ENCODE measurements at regions not wholly inside any gene's neighbourhood (a gene's known extent, or its start where the extent isn't known, plus 50 kb on each side); places are given as distances from the start of the nearest gene placed in this dataset.

- DNase-seq (ENCODE audit: low read depth) = no peak
Observed at GRCh38 chr15:95874637-95875036, 455.9 kb upstream of the NR2F2 start.

GRCh38 chr15:95875121-95875643 lies 455.3 kb upstream of the NR2F2 start:
- DNase-seq (ENCODE audit: low read depth) = no peak

DNA sequence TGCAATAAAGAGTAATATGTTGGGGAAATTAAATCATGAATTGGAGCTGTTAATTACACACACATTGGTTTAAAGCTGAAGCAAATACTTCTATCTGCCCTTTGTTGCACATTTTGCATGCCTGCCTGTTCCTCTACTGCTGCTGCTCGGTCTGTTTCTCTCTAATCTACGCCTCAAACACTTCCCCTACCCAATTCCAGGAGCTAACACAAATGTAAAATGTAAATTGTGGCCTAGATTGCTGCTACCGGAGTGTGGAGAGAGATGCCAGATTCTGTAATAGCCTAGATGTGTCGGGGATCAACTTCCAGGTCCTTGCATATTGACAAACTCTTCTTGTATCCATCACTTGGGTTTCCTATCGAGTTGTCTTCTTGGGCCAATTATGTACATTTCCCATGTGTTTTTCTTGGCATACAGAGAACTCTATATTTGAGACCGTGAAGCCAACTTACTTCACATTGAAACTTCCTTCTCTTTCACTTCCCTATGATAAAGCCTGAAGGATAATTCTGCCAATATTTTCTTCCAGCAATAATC lies 450.4 kb upstream of the NR2F2 start:
- no peak for DNase-seq (ENCODE audit: low read depth)

DNA sequence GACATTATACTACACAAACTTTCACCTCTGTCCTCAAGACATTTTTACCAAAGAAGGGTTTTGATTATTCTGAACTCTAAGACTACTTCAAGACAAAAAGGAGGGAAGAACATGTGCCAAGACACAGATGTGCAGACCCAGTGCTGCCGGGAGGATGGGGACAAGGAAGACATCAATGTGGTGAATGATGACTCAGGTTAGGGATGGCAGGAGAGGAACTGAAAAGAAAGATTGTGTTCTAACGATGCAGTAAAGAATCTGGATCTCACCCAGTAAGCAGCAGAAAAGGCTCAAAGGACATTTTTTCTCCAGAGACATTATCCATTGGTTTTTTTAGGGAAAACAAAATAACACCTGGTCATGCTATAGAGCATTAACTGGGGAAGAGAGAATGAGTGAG lies 449.9 kb upstream of the NR2F2 start:
- DNase-seq (ENCODE audit: low read depth) = no peak

DNA sequence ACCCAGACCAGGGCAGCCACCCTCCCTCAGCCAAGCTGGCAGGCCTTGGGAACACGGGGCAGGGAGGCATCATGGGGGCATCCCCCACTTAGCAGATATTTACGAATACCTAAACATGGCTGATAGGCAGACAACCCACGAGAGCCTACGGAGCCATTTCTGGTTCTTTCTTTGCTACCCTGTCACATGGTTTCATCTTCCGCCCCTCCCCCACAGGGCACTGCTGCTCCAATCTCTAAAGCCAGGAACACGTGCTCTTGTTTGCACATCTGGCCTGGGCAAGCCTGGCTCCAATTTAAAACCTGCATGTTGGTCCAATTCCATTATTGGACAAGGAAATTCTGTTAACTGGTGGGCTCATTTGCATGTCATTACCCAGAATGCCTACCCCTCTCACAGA lies 447.4 kb upstream of the NR2F2 start:
- DNase-seq (ENCODE audit: low read depth) = no peak

- no peak for DNase-seq (ENCODE audit: low read depth)
Observed at GRCh38 chr15:95884276-95884675, 446.2 kb upstream of the NR2F2 start.

- DNase-seq (ENCODE audit: low read depth) = no peak
Observed at GRCh38 chr15:95887666-95888390, 442.7 kb upstream of the NR2F2 start.

GRCh38 chr15:95888762-95889161 lies 441.7 kb upstream of the NR2F2 start:
- DNase-seq (ENCODE audit: low read depth) = no peak

- DNase-seq (ENCODE audit: low read depth) = no peak
Observed at GRCh38 chr15:95894407-95894956, 436.0 kb upstream of the NR2F2 start.

DNA sequence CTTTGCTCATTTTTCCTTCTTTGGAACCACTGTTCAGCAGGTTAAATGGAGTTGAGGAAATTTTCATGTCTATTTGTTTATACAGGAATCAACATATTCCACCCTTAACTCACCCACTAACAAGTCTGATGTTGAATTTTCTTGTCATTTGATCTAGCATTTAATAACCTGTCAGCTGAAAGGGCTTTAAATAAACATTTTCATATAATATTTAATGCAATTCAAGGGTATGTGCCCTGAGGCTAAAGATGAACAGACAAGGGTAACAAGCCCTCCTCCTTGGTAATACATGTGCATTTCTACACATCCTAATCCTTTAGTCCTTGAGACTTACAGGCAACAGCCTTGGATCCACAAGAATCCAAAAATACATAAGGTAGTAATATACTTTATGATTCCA lies 435.0 kb upstream of the NR2F2 start:
- no peak for DNase-seq (ENCODE audit: low read depth)

GRCh38 chr15:95897651-95898050 lies 432.8 kb upstream of the NR2F2 start:
- no peak for DNase-seq (ENCODE audit: low read depth)

DNA sequence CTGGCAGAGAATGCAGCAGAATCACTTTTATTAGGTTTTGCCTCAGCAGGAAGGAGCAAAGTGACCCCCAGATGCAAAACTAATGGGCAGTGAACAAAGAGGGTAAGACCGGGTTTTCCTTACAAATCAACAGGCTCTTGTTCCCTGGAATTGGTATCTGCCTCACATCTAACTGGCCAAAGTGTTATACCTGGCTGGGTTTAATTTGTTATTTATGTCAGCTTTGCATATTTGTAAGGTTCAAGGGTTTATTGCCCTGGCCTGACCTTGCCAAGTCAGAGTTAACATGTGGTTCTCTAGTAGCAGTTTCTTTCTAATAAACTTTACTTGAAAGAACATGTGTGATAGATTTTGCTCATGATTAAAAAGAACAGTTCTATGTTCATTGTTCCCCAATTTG lies 431.7 kb upstream of the NR2F2 start:
- no peak for DNase-seq (ENCODE audit: low read depth)

GRCh38 chr15:95901271-95901670 lies 429.2 kb upstream of the NR2F2 start:
- DNase-seq (ENCODE audit: low read depth) = no peak

- DNase-seq (ENCODE audit: low read depth) = no peak
Observed at GRCh38 chr15:95902606-95903005, 427.9 kb upstream of the NR2F2 start.

DNA sequence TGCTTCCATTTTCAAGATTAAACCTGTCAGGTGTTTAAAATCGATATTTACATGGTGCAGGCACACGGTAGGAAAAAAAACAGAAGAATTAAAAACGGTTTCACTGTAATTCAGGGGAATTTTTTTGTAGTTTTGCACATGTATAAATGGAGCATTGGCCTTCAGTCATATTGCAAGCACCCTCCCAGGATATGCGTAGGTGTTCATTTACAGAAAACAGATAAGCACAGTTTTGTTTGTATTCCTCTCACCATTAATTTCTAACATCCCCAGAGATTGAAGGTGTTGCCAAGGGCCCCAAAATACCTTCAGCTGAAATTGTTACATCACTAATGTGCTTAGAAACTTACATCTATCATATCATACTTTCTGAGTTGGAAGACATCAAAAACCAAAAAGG lies 427.1 kb upstream of the NR2F2 start:
- DNase-seq (ENCODE audit: low read depth) = no peak

DNA sequence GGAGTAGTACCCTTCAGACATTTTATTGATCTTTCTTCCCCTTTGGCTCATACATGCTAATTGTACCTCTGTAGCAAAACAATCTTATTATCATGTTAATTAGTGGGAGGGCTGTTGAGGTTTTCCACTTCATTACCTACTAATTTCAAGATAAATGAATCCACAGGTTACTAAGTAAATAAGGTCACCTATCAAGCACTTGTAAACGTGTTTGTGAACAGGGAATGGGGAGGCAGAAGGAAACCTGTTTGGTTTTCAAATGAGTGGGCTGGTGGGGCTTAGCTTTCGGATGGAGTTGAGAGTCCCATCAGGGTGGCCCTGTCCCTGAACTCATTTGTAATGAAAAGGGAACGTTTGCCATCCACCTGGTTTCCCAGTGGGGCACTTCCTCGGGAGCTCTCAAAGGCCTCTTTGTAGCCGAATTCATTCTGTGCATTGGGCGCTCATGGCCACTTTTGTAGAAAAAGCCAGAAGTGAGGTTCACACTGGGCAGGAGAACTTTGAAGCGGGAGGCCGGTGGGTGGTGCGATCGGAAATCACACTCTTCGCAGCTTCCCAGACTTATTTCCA lies 419.8 kb upstream of the NR2F2 start:
- no peak for DNase-seq (ENCODE audit: low read depth)

DNA sequence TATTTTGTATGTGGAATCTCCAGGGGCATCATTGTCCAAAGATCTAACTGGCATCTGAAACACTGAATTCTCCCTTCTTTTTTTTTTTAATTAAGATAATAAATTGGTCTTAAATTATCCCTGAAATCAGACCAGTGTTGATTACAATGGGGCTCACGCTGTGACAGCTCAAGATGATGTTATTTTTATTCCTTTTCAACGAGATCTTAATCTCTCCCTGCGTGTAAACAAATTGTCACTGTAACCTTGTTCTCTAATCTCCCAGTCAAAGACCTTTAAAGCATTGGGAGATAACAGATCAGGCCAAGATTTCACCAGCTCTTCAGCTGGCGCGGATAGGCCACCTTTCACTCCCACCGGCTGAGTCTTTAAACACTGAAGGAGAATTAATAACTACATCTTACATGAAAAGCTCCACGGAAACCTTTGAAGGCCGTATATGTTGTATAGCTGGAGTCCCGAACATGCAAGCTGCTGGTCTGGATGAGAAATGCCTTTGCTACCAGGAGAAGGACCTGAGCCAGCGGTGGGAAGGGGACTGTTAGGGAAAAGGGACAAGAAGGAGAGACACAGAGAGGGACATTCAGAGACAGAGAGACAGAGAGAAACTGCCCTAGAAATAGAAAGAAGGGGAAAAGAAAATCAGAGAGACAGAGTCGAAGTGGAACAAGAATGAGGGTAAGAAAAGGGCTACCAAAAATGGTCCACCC lies 418.8 kb upstream of the NR2F2 start:
- no peak for DNase-seq (ENCODE audit: low read depth)

DNA sequence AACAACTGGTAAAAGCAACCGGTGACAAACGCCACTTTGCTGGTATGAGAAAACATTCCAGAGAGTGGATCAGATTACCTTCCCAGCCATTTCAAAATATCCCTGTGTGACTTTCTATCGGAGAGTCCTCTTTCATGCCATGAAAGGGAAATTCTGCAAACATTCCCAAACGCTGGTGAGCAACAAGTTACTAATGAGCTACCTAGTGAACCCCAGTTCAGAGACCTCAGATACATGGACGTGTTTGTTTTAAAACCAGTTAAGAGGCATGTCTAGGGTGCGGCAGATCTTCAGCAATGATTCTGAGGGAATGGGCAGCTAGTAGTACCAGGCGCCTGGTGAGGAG lies 418.2 kb upstream of the NR2F2 start:
- no peak for DNase-seq (ENCODE audit: low read depth)

GRCh38 chr15:95912728-95913127 lies 417.8 kb upstream of the NR2F2 start:
- DNase-seq (ENCODE audit: low read depth) = no peak

DNA sequence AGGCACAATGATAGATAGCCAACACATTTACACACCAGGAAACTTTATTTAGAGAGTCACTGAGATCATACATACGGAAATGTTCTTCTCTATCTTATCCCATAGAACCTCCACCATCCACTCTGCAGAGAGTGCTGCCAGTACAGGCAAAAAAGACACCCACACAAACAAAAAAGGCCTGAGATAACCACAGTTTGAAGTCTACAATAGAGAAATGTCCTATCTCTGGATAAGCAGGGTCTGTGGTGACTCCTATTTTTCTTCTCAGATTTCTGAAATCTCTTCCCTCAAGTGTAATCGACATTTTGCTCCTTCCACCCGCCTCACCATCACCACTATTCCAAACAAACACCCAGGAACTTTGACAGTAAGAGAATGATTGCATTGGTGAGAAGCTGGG lies 413.9 kb upstream of the NR2F2 start:
- no peak for DNase-seq (ENCODE audit: low read depth)

DNA sequence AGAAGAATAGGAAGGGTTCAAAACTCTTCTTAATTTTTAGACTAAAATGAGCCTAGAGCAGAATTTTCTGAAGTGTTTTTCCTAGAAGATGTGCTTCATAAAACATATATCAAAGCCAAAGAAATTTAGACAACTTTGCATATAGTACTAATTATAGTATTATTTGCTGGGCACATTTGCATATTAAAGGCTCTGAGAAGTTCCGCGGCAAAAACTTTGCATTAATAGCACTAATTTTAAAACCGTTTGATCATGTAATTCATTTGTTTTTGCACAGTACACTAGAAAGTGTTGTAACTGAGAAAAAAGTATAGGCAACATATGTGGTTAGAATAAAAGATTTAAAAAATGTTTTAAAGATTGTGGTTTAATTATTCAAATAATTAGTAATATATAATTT lies 412.0 kb upstream of the NR2F2 start:
- no peak for DNase-seq (ENCODE audit: low read depth)

- no peak for DNase-seq (ENCODE audit: low read depth)
Observed at GRCh38 chr15:95919460-95919859, 411.0 kb upstream of the NR2F2 start.

DNA sequence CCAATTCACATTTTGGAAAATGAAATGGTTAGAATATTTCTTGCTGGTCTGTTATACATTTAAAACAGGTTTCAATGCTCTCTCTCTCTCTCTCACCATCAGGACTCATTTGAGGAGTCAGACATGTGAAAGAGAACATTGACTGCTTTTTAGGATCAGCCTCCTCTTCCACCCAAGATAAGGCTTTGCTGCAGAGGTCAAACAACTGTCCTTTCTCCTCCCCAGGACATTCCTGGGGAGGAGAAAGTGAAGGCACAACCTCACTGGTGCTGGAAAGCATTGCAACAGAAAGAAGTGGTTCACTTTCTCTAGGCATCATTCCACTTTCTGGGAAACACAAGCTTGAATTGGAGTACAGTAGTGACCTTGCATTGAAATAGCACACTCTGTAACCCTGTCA lies 409.1 kb upstream of the NR2F2 start:
- DNase-seq (ENCODE audit: low read depth) = no peak

Measured in activated T-cell treated with anti-CD3 and anti-CD28 coated beads for 48 hours (primary cell).